ENCODE measurements at regions not wholly inside any gene's neighbourhood (a gene's known extent, or its start where the extent isn't known, plus 50 kb on each side); places are given as distances from the start of the nearest gene placed in this dataset.

- DNase-seq: no peak
- no peak overlapping the region for H3K27ac Mint-ChIP-seq
- H3K9me3 Mint-ChIP-seq: peaks cover 9% of the 10 kb centered on the region
- TF ChIP-seq CTCF (IDR thresholded peaks at IDR 0.05): no peak
- H3K4me3 Mint-ChIP-seq: no peak overlapping the region
- H3K27me3 Mint-ChIP-seq (ENCODE audit: insufficient read depth): no peaks in the 10 kb centered on the region; the same call in none of the 2 replicates
- H3K36me3 Mint-ChIP-seq (ENCODE audit: low read depth): no peaks in the 10 kb centered on the region
- peaks cover 18% of the 10 kb centered on the region for H3K4me1 Mint-ChIP-seq (ENCODE audit: low read depth)
Observed at GRCh38 chr14:99042381-99043266, 229.4 kb downstream of the BCL11B start.

- H3K9me3 Mint-ChIP-seq: peaks cover 9% of the 10 kb centered on the region
Observed at GRCh38 chr14:99043267-99043615, 228.8 kb downstream of the BCL11B start.

GRCh38 chr14:99043756-99044155, 228.2 kb downstream of the BCL11B start:
- no peak overlapping the region for H3K27ac Mint-ChIP-seq
- H3K36me3 Mint-ChIP-seq (ENCODE audit: low read depth): no peaks in the 10 kb centered on the region

More at GRCh38 chr14:99043267-99043615, 228.8 kb downstream of the BCL11B start:
- no peak for TF ChIP-seq CTCF (IDR thresholded peaks at IDR 0.05)
- no peak for DNase-seq
- no peak overlapping the region for H3K4me3 Mint-ChIP-seq
- H3K36me3 Mint-ChIP-seq (ENCODE audit: low read depth): no peaks in the 10 kb centered on the region
- H3K4me1 Mint-ChIP-seq (ENCODE audit: low read depth): peaks cover 13% of the 10 kb centered on the region
- H3K27ac Mint-ChIP-seq: no peak overlapping the region
- H3K27me3 Mint-ChIP-seq (ENCODE audit: insufficient read depth): peaks cover 3% of the 10 kb centered on the region

GRCh38 chr14:99047441-99048031, 224.5 kb downstream of the BCL11B start:
- Mint-ChIP-seq H3K36me3 (ENCODE audit: low read depth) (no peaks in the 10 kb centered on the region; the same call in 1 of the 2 replicates), H3K27me3 (ENCODE audit: insufficient read depth) (peaks cover 6% of the 10 kb centered on the region), H3K4me1 (ENCODE audit: low read depth) (no peaks in the 10 kb centered on the region), H3K9me3 (peaks cover 18% of the 10 kb centered on the region), H3K4me3 (no peak overlapping the region), H3K27ac (no peak overlapping the region)
- no peak for DNase-seq
- no peak for TF ChIP-seq CTCF (IDR thresholded peaks at IDR 0.05)

More at GRCh38 chr14:99043756-99044155, 228.2 kb downstream of the BCL11B start:
- Mint-ChIP-seq H3K9me3 (peaks cover 9% of the 10 kb centered on the region), H3K4me3 (no peak overlapping the region), H3K4me1 (ENCODE audit: low read depth) (peaks cover 8% of the 10 kb centered on the region), H3K27me3 (ENCODE audit: insufficient read depth) (peaks cover 6% of the 10 kb centered on the region)
- no peak for TF ChIP-seq CTCF (IDR thresholded peaks at IDR 0.05)
- DNase-seq: no peak

- DNase-seq: no peak
- TF ChIP-seq CTCF (IDR thresholded peaks at IDR 0.05): no peak
- Mint-ChIP-seq H3K27ac (no peak overlapping the region), H3K36me3 (ENCODE audit: low read depth) (no peaks in the 10 kb centered on the region; the same call in 1 of the 2 replicates), H3K4me1 (ENCODE audit: low read depth) (no peaks in the 10 kb centered on the region; the same call in 1 of the 2 replicates), H3K27me3 (ENCODE audit: insufficient read depth) (peaks cover 6% of the 10 kb centered on the region), H3K4me3 (no peak overlapping the region), H3K9me3 (peaks cover 13% of the 10 kb centered on the region)
Observed at GRCh38 chr14:99050309-99050708, 221.7 kb downstream of the BCL11B start.
